Neural cell (in vitro differentiated cells): ENCODE measurements at regions not wholly inside any gene's neighbourhood (a gene's known extent, or its start where the extent isn't known, plus 50 kb on each side); places are given as distances from the start of the nearest gene placed in this dataset.

Source experiments
- H2AFZ ChIP-seq: fragments of 200-600, 300-800 bp; sonication (generic), shearing (Covaris generic); 2 replicates; pipeline ENCODE4 v1.6.0; 2014; ENCODE audit warnings: low read depth, mild to moderate bottlenecking, antibody characterized with exemption, low read length, moderate library complexity
- H3F3A ChIP-seq: fragments of 200-600 bp; shearing (Covaris generic); 2 replicates; pipeline ENCODE4 v1.6.1; 2016; ENCODE audit warnings: mild to moderate bottlenecking, moderate library complexity, mixed read lengths, antibody characterized with exemption, low read length; ENCODE audit not compliant: insufficient read depth, poor library complexity, severe bottlenecking
- H3K27ac ChIP-seq: fragments of 200-600, 300-800 bp; sonication (generic), shearing (Covaris generic); 2 replicates; pipeline ENCODE4 v1.5.1; 2014; ENCODE audit warnings: mild to moderate bottlenecking, low read length, moderate library complexity
- H3K27me3 ChIP-seq: fragments of 300-800, 200-600 bp; sonication (generic), shearing (Covaris generic); 2 replicates; pipeline ENCODE4 v1.6.0; 2014; ENCODE audit warnings: mild to moderate bottlenecking, low read depth, low read length, moderate library complexity; ENCODE audit not compliant: insufficient read depth
- H3K36me3 ChIP-seq: fragments of 300-800, 200-600 bp; sonication (generic), shearing (Covaris generic); 2 replicates; pipeline ENCODE4 v1.5.1; 2014; ENCODE audit warnings: mild to moderate bottlenecking, antibody characterized with exemption, low read length, moderate library complexity; ENCODE audit not compliant: insufficient read depth
- H3K4me2 ChIP-seq: fragments of 300-800, 200-600 bp; sonication (generic), shearing (Covaris generic); 2 replicates; pipeline ENCODE4 v1.6.0; 2014; ENCODE audit warnings: mild to moderate bottlenecking, low read length
- H3K4me3 ChIP-seq: fragments of 300-800, 200-600 bp; sonication (generic), shearing (Covaris generic); 2 replicates; pipeline ENCODE4 v1.5.1; 2014; ENCODE audit warnings: mild to moderate bottlenecking, low read length, moderate library complexity
- H3K79me2 ChIP-seq: fragments of 200-600 bp; shearing (Covaris generic); replicated peaks from 2 replicates; pipeline ENCODE4 v1.6.0; 2014; ENCODE audit warnings: mild to moderate bottlenecking, low read length, moderate library complexity; ENCODE audit not compliant: insufficient read depth
- H3K9ac ChIP-seq: fragments of 300-800, 200-600 bp; sonication (generic), shearing (Covaris generic); 2 replicates; pipeline ENCODE4 v1.6.1; 2016; ENCODE audit warnings: mild to moderate bottlenecking, low read length, mixed read lengths
- H3K9me2 ChIP-seq: fragments of 200-600 bp; shearing (Covaris generic); 2 replicates; pipeline ENCODE4 v1.6.1; 2016; ENCODE audit warnings: mild to moderate bottlenecking, low read length, mixed read lengths; ENCODE audit not compliant: insufficient read depth
- H3K9me3 ChIP-seq: fragments of 200-600, 300-800 bp; sonication (generic), shearing (Covaris generic); 2 replicates; pipeline ENCODE4 v1.6.1; 2016; ENCODE audit warnings: mild to moderate bottlenecking, mixed run types, low read length, moderate library complexity, mixed read lengths
- H4K20me1 ChIP-seq: fragments of 200-600 bp; shearing (Covaris generic); 2 replicates; pipeline ENCODE4 v1.6.1; 2016; ENCODE audit warnings: mild to moderate bottlenecking, mixed run types; ENCODE audit not compliant: insufficient read depth
- CTCF ChIP-seq: fragments of 450-650 bp; IDR thresholded peaks from 2 replicates; pipeline ENCODE4 v1.5.1; 2014; ENCODE audit warnings: antibody characterized with exemption, mild to moderate bottlenecking, moderate library complexity; ENCODE audit not compliant: poor library complexity, severe bottlenecking
- EP300 ChIP-seq: fragments of 450-650 bp; conservative IDR thresholded peaks from 2 replicates; pipeline ENCODE4 v1.6.1; 2014; ENCODE audit warnings: antibody characterized with exemption, mild to moderate bottlenecking, moderate library complexity; ENCODE audit not compliant: poor library complexity, severe bottlenecking
- EZH2 ChIP-seq: fragments of 200-600, 300-800 bp; shearing (Covaris generic), sonication (generic); IDR thresholded peaks from 2 replicates; pipeline ENCODE4 v1.6.1; 2014; ENCODE audit warnings: antibody characterized with exemption, low read length, borderline replicate concordance, mild to moderate bottlenecking; ENCODE audit not compliant: insufficient read depth, poor library complexity, severe bottlenecking
- MXI1 ChIP-seq: fragments of 450-650 bp; conservative IDR thresholded peaks from 2 replicates; pipeline ENCODE4 v1.6.1; 2014; ENCODE audit warnings: antibody characterized with exemption, mild to moderate bottlenecking; ENCODE audit not compliant: poor library complexity, severe bottlenecking
- POLR2AphosphoS5 ChIP-seq: IDR thresholded peaks from 2 replicates; pipeline ENCODE4 v1.6.1; 2012
- RAD21 ChIP-seq: fragments of 450-650 bp; conservative IDR thresholded peaks from 2 replicates; pipeline ENCODE4 v1.6.1; 2014; ENCODE audit warnings: antibody characterized with exemption, mild to moderate bottlenecking, moderate library complexity
- REST ChIP-seq: IDR thresholded peaks from 2 replicates; pipeline ENCODE4 v1.6.1; 2012; ENCODE audit warnings: borderline replicate concordance
- SMC3 ChIP-seq: fragments of 450-650 bp; conservative IDR thresholded peaks from 2 replicates; pipeline ENCODE4 v1.6.1; 2014; ENCODE audit warnings: antibody characterized with exemption, mild to moderate bottlenecking, moderate library complexity; ENCODE audit not compliant: poor library complexity
- TAF1 ChIP-seq: IDR thresholded peaks from 2 replicates; pipeline ENCODE4 v1.6.1; 2012; ENCODE audit warnings: low read depth

GRCh38 chr6:15882915-15883314 is 220.1 kb upstream of the DTNBP1 start (continued):
- TF ChIP-seq MXI1 (no peak), TAF1 (no peak)

GRCh38 chr6:15882345-15882744 is 219.5 kb upstream of the DTNBP1 start:
- no peak for TF ChIP-seq MXI1
- TF ChIP-seq TAF1, result no peak
- TF ChIP-seq CTCF, result no peak
- no peak for TF ChIP-seq RAD21
- no peak for TF ChIP-seq POLR2AphosphoS5
- no peak for TF ChIP-seq REST
- TF ChIP-seq EP300, result no peak
- TF ChIP-seq EZH2, result no peak
- no peak for TF ChIP-seq SMC3
- H2AFZ ChIP-seq, result no peak overlapping the region
- no peaks in the 10 kb centered on the region for H3F3A ChIP-seq
- H4K20me1 ChIP-seq, result no peaks in the 10 kb centered on the region
- no peak overlapping the region for H3K9ac ChIP-seq
- H3K27ac ChIP-seq, result no peak overlapping the region
- H3K79me2 ChIP-seq, result no peaks in the 10 kb centered on the region
- no peaks in the 10 kb centered on the region for H3K36me3 ChIP-seq
- H3K9me2 ChIP-seq, result no peaks in the 10 kb centered on the region
- no peaks in the 10 kb centered on the region for H3K9me3 ChIP-seq
- H3K27me3 ChIP-seq, result no peaks in the 10 kb centered on the region
- no peak overlapping the region for H3K4me3 ChIP-seq
- H3K4me2 ChIP-seq, result no peak overlapping the region

GRCh38 chr6:15881150-15881549 is 218.3 kb upstream of the DTNBP1 start:
- TF ChIP-seq EP300 (no peak), CTCF (no peak), MXI1 (no peak), POLR2AphosphoS5 (no peak), TAF1 (no peak), SMC3 (no peak), RAD21 (no peak)
- no peaks in the 10 kb centered on the region for H4K20me1 ChIP-seq
- H3K27ac ChIP-seq, result no peak overlapping the region
- H3K27me3 ChIP-seq, result no peaks in the 10 kb centered on the region
- no peaks in the 10 kb centered on the region for H3K36me3 ChIP-seq
- H3K9me2 ChIP-seq, result no peaks in the 10 kb centered on the region
- no peaks in the 10 kb centered on the region for H3K79me2 ChIP-seq
- H3K4me3 ChIP-seq, result no peak overlapping the region
- H3K9me3 ChIP-seq, result no peaks in the 10 kb centered on the region
- H2AFZ ChIP-seq, result no peak overlapping the region
- H3K4me2 ChIP-seq, result no peak overlapping the region
- no peak overlapping the region for H3K9ac ChIP-seq
- no peaks in the 10 kb centered on the region for H3F3A ChIP-seq
